ENCODE measurements at regions not wholly inside any gene's neighbourhood (a gene's known extent, or its start where the extent isn't known, plus 50 kb on each side); places are given as distances from the start of the nearest gene placed in this dataset.

- TF ChIP-seq CTCF (IDR thresholded peaks at IDR 0.05; ENCODE audit: low read depth, low read length, missing input control), result no peak
- TF ChIP-seq EGR1 (IDR thresholded peaks at IDR 0.05; ENCODE audit: low read depth in 2 of 2), result no peak
- no peak for TF ChIP-seq RAD21 (IDR thresholded peaks at IDR 0.05)
- TF ChIP-seq REST (IDR thresholded peaks at IDR 0.05), result no peak
- no peak for TF ChIP-seq SP1 (IDR thresholded peaks at IDR 0.05)
- TF ChIP-seq TAF1 (conservative IDR thresholded peaks at IDR 0.05), result no peak
- no peak for TF ChIP-seq MAX (IDR thresholded peaks at IDR 0.05)
Measured at GRCh38 chrX:94051926-94052325, 377.9 kb downstream of the FAM133A start.
